H1 (cell line): ENCODE measurements at regions not wholly inside any gene's neighbourhood (a gene's known extent, or its start where the extent isn't known, plus 50 kb on each side); places are given as distances from the start of the nearest gene placed in this dataset.

Experiments
- BACH1 ChIP-seq: IDR thresholded peaks from 2 replicates; pipeline ENCODE4 v1.6.1; 2012; ENCODE audit warnings: low read length, improper control_type of control experiment
- CEBPB ChIP-seq: IDR thresholded peaks from 2 replicates; pipeline ENCODE4 v1.6.1; 2012; ENCODE audit warnings: low read depth, low read length
- EP300 ChIP-seq, 2 experiments: IDR thresholded peaks; 1 replicate in 1 of 2; 2 replicates in 1 of 2; pipeline ENCODE4 v1.6.1; 2011 to 2012; ENCODE audit warnings: low read depth in 2 of 2, low read length in 2 of 2, mild to moderate bottlenecking in 2 of 2, borderline replicate concordance in 1 of 2, inconsistent platforms in 1 of 2, moderate library complexity in 1 of 2
- EZH2 ChIP-seq: fragments of 200-600 bp; sonication (generic); IDR thresholded peaks from 2 replicates; pipeline ENCODE4 v1.7.1; 2012; ENCODE audit warnings: low read depth, mild to moderate bottlenecking, moderate library complexity, low read length, inconsistent platforms; ENCODE audit not compliant: severe bottlenecking
- GABPA ChIP-seq: IDR thresholded peaks from 2 replicates; pipeline ENCODE4 v1.6.1; 2011; ENCODE audit warnings: mild to moderate bottlenecking, low read length, moderate library complexity, borderline replicate concordance; ENCODE audit not compliant: insufficient read depth
- JUN ChIP-seq: IDR thresholded peaks from 2 replicates; pipeline ENCODE4 v1.6.1; 2011; ENCODE audit warnings: low read depth, mild to moderate bottlenecking, improper control_type of control experiment, low read length
- KDM1A ChIP-seq: fragments of 200-600, 300-600 bp; sonication (generic); IDR thresholded peaks from 2 replicates; pipeline ENCODE4 v1.7.1; 2016; ENCODE audit warnings: mild to moderate bottlenecking, low read length, borderline replicate concordance
- POLR2A ChIP-seq, 2 experiments: IDR thresholded peaks; 1 replicate in 1 of 2; 2 replicates in 1 of 2; pipeline ENCODE4 v1.6.1; 2011; ENCODE audit warnings: low read depth in 2 of 2, low read length in 2 of 2, mild to moderate bottlenecking in 2 of 2; ENCODE audit errors: control extremely low read depth in 1 of 2
- POLR2AphosphoS5 ChIP-seq: IDR thresholded peaks from 2 replicates; pipeline ENCODE4 v1.6.1; 2011; ENCODE audit warnings: low read depth, low read length
- RFX5 ChIP-seq: IDR thresholded peaks from 2 replicates; pipeline ENCODE4 v1.6.1; 2011; ENCODE audit warnings: low read depth, low read length, improper control_type of control experiment, borderline replicate concordance
- TF ChIP-seq, protein P1 (sequence below), 3 experiments: IDR thresholded peaks; 1 replicate in 2 of 3; 2 replicates in 1 of 3; pipeline versions ENCODE4 v1.5.1 to v1.6.1; 2011; ENCODE audit warnings: low read length in 3 of 3, mild to moderate bottlenecking in 3 of 3, inconsistent platforms in 2 of 3, low read depth in 1 of 3, moderate library complexity in 1 of 3; ENCODE audit not compliant: insufficient read depth in 1 of 3; ENCODE audit errors: control extremely low read depth in 1 of 3
- TF ChIP-seq, protein P2 (sequence below): IDR thresholded peaks from 2 replicates; pipeline ENCODE4 v1.6.1; 2011; ENCODE audit warnings: low read depth, mild to moderate bottlenecking, low read length; ENCODE audit not compliant: insufficient read depth
- TF ChIP-seq, protein P3 (sequence below): IDR thresholded peaks from 2 replicates; pipeline ENCODE4 v1.6.1; 2012; ENCODE audit warnings: inconsistent platforms

DNA sequence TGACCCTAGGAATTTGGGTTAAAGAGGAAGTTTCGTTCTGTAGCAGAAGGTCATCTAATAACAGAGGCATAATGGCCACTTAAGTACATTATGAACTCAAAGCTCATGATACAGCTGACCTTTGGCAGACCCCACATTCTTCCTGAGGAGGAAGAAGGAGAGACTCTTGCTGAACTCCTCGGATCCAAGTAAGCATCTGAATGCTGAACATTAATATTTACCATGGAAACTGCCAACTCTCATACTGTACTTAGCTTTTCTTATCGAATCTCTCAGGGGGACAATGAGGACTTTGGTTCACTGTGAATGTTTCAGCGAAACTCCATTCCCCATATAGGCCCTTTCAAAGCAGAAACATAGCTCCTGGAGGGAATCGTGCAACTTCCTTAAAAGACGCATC is 781.4 kb upstream of the GYPC start:
- TF ChIP-seq, protein P1, sequence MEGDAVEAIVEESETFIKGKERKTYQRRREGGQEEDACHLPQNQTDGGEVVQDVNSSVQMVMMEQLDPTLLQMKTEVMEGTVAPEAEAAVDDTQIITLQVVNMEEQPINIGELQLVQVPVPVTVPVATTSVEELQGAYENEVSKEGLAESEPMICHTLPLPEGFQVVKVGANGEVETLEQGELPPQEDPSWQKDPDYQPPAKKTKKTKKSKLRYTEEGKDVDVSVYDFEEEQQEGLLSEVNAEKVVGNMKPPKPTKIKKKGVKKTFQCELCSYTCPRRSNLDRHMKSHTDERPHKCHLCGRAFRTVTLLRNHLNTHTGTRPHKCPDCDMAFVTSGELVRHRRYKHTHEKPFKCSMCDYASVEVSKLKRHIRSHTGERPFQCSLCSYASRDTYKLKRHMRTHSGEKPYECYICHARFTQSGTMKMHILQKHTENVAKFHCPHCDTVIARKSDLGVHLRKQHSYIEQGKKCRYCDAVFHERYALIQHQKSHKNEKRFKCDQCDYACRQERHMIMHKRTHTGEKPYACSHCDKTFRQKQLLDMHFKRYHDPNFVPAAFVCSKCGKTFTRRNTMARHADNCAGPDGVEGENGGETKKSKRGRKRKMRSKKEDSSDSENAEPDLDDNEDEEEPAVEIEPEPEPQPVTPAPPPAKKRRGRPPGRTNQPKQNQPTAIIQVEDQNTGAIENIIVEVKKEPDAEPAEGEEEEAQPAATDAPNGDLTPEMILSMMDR (IDR thresholded peaks at IDR 0.05; ENCODE audit: control extremely low read depth in 1 of 3, insufficient read depth in 1 of 3, low read depth in 1 of 3, low read length in 3 of 3), result no peak
- TF ChIP-seq EZH2 (no peak), KDM1A (no peak), RFX5 (no peak), GABPA (no peak), POLR2AphosphoS5 (no peak), JUN (no peak), CEBPB (no peak), EP300 (IDR thresholded peaks at IDR 0.05; ENCODE audit: borderline replicate concordance in 1 of 2, low read depth in 2 of 2, low read length in 2 of 2) (no peak), BACH1 (no peak), POLR2A (IDR thresholded peaks at IDR 0.05; ENCODE audit: control extremely low read depth in 1 of 2, low read depth in 2 of 2, low read length in 2 of 2) (no peak)
- TF ChIP-seq, protein P2, sequence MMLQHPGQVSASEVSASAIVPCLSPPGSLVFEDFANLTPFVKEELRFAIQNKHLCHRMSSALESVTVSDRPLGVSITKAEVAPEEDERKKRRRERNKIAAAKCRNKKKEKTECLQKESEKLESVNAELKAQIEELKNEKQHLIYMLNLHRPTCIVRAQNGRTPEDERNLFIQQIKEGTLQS, result no peak
- TF ChIP-seq, protein P3, sequence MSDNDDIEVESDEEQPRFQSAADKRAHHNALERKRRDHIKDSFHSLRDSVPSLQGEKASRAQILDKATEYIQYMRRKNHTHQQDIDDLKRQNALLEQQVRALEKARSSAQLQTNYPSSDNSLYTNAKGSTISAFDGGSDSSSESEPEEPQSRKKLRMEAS, result no peak
